ENCODE measurements at regions not wholly inside any gene's neighbourhood (a gene's known extent, or its start where the extent isn't known, plus 50 kb on each side); places are given as distances from the start of the nearest gene placed in this dataset.
"Not testable (repeated sequence)": the region's sequence is repeated elsewhere in the genome, so short reads cannot be mapped to it uniquely, and the experiment has no call there.

DNA sequence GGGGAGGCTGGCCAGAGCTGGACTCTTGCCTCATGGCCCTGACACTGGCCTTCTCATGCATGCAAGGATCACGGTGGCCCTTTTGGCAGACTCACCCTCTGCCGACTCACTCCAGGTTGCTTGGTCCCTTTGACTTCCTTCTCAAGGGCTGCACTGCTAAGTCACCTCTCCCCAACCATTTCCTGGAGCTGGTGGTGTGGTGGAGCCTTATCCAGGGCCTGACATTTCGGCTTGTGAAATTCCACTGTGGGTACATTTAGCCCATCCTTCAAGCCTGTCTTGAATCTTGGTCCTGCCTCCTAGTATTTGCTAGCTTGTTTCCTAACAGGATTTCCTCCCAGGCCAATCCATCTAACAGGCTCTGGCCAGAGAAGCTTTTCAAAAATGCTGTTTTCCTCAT, 52.6 kb upstream of the JUN start:
- DNase-seq = no peak

DNA sequence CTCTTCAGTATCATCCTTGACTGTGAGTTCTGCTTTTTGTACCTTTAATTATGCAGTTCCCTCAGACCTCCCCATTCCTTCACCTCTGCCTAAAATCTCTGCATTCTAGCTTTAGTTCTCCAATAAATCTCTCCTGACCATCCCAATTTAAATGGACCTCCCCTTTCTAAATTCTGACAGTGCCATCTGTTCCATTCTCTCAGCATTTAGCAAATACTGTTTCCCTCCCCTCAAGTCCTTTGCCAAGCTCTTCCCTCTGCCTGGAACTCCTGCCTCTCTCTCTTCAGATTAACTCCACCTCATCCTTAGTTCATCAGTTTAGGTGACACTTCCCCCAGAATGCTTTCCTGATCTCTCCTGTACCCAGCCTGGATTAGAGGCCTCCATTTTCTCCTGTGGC, 54.0 kb upstream of the JUN start:
- no peak for DNase-seq

DNA sequence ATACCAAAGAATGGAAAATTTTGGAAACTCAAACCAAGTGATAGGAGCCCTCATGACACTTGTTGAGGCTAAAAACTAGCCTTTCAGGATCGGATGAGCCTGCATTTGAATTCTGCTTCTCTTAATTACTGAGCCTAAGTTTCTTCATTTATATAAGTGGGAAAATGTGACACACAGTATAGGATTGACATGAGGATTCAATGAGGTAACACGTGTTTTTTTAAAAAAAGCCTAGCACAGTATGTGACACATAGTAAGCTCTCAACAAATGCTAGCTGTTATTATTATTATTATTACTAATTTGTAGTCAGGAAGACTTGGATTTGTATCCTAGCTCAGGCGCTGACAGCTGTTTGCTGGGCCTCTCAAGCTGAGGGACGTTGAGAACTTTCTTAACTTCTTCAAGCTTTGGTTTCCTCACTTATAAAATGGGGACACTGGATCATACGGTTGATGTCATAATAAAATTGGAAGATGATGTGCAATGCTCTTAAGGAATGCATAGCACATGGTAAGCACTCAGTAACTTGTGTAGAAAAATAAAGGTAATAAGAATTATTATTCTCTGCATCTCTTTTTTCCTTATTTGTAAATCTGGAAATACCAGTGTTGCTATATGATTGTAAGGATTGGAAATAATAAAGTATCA, 55.4 kb upstream of the JUN start:
- DNase-seq = no peak

DNA sequence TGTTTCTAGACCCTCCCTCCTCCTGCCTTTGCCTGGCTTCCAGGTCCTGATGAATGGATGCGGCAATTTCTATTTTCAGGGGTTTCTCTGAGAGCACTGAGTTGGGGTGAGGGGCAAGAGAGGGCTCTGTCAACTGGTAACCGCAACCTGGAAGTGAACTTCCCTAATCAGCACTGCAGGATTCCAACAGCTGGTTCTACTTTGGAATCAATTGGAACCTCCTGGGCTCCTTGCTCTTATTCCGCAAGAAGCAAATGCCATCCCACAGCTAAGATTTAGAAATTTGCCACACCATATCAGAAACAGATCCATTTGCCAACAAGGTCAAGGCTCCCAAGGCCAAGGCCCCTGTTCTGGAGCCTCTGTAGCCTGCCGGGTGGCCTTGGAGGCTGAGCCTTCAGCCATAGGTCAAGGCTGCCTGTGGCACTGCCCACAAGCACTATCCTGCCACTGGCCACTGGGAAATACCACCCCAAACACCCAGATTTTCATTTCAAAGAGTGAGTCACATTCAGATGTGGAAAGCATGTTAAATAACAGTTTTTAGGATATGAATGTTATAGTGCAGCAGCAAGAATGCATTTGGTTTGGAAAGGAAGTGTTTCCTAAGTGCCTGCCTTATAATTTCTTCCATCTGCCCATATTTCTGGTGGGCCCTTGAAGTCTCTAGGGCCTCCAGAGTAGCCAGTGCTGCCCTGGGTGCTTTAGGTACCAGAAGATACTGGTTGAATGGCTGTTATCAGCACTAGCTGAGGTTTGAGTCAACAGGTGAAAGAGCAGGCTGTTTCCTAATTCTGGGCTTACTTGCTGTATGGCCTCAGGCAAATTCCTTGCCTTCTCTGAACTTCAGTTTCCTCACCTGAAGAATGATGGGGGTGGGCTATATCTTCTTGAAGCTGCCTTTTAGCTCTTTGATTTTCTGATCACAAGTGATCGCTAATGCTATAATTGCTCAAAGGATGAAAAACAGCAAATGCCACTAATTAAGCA, 56.3 kb upstream of the JUN start:
- peak; percentile 62 for DNase-seq

DNA sequence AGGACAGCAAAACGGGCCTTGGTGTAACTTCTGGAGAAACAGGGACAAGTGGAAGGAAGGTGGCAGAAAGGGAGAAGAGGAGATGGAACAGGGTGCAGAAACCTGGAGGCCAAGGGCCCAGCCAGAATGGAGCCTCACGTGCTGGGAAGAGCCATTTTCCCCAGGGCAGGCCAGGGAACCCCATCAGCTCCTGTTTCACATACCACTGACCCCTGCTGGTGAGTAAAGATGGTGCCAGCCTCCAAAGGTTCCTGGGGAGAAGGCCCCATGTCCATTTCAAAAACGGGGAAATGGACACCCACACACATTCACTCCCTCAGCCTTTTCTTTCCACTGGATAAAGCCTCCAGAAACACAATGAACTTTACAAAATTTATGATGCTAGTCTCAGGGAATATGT, 57.6 kb upstream of the JUN start:
- no peak for DNase-seq

DNA sequence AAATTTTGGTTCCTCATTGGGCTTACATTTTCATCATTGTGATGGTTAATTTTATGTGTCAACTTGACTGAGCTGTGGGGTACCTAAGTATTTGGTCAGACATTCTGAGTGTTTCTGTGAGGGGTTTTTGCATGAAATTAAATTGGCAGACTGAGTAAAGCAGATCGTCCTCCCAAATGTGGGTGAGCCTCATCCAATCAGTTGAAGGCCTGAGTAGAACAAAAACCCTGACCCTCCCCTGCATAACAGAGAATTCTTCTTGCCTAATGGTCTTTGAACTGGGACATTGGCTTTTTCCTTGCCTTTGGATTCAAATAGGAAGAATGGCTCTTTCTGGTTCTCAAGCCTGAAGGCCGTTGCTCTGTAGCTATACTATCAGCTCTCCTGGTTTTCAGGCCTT, 59.1 kb upstream of the JUN start:
- no peak for DNase-seq

DNA sequence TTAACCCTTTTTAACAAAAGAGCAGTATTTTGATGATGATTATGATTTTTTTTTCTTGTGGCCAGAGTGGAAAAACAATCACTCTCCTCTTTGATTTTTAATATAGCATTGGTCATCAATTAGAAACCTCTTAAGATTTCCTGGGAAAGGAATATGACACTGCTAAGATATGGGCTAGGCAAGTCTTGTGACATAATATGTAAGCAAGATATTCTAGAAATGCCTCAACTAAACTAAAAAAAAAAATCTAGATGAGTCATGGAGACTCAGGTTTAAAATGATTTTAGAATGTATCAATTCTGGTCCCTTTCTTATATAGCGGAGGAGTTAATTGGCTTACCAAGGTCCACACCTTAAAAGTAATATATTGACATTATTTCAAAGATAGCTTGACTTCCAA, 60.3 kb upstream of the JUN start:
- DNase-seq = no peak

DNA sequence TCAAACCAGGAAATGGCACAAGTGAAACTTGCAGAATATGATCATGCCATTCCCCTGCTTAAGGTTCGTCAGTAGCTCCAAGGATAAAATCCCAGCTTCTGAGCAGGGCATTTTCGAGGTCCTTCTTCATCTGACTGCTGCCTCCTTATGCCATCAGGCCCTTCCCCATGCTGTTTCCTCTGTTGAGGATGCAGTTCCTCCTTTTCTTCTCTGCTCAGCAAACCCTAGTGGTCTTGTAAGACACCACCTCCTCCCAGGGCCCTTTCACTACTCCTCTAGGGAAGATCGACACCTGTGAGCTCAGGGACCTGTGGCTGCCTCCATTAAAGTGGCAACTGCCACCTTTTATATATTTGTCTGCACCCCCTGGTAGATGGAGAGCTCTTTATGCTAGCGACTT, 62.1 kb upstream of the JUN start:
- DNase-seq = no peak

DNA sequence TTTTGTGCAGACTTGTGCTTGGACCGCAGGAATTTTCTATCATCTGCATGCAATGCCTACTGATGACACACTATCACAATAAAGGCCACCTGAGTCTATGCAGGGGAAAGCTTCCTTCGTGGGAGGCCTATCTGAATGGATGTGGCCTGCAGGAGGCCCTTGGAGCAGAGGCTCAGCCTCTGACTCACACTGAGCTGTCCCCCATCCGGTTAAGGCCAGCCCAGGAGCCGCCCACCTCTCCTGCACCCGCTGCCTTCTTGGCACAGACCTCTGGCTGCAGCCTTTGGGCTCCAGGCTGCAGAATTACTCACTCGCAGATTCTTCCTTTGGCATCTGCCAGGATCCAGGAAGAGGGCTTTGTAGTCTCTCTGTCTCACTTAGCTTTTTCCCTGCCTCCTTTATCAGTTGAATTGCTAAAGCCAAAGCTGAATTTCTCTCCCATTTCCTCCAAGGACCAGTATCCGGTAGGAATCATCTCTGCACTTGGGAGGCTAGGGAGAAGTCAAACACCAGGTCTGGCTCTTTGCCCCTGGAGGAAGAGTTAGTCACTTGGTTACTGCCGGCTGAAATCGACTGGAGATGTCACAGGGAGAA, 65.1 kb upstream of the JUN start:
- peak; percentile 95 for DNase-seq

DNA sequence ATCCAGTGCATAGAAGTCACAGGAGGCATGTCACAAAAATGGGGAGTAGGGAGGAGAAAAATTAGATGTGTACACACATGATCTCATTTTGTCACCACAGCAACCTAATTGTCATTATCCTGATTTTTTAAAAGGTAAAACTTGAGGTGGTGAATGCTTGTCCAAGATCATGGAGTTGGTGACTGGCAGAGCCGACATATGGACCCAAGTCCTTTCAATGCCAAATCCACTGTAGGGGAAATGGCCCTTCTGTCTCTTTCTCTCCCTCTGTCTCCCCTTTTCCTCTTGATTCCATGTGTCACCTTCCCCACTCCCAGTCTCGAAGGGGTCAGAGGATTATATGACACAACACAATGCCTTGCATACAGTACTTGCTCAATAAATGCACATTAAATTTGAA, 65.7 kb upstream of the JUN start:
- no peak for DNase-seq

DNA sequence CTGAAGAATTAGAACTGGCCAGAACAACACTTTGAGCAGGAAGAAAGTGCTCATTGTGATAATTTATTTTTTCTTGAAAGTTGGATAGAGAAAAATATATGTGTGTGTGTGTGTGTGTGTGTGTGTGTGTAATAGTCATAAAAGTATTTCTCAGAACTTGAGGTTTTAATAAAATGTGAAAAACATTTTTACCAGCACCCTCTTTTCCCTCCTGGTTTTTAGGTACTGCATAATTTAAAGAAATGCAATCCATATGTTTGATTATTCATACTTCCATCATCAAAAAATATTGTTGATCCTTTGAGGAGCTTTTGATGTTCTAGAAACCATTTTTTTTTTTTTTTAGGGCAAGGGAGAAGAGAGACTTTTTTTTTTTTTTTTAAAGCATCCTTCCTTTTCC, 66.8 kb upstream of the JUN start:
- no peak for DNase-seq

DNA sequence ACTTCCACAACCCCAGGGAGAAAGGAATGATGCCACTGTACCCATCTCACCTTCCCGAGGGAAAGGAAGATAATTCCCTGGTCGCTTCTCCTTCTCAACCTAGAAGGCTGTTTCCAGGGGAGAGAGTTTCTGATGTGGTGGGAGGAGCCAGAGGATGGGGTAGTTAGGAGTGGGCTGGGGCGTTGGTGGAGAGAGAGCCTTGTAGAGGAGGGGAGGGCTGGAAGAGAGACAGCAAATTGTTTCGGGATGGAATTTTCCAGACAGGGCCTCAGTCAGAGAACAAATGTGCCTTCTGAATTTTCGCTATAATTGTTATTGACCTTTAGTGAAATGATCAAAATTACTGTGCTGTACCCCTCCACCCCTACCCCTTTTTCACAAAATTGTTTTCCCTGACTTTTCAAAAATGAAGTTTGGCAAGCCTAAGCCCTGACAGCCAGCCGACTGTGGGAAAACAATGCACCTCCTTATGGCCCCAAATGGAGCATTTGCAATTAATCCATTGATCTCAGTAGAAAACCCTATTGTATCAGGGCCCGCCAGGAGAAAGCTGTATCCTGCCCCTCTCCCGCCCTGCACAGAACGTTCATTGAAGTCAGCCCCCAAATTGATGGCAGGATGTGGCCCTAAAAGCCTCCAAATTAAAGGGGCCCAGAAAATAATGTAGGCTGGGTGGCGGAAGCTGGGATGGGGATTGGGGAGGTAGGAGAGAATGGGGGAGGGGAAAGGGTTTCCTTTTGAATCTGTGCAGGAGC, 69.1 kb upstream of the JUN start:
- no peak for DNase-seq

DNA sequence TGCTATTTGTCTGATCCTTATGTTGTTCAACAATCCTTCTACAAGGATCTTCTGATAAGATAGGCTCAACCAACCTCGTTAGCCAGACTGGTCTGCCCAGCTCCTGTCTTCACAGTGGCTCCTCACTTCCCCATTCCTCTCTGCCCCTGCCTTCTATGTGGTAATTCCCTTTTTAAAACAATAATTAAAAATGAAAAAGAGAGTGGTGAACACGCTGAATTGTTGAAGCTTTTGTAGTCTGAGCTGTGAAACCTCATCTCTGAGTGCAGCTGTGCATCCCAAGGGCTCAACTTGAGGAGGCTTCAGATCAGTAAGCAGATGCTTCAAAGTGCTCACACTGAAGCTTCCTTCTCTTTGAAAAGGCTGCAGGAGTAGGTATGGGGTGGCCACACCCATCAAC, 70.7 kb upstream of the JUN start:
- no peak for DNase-seq

DNA sequence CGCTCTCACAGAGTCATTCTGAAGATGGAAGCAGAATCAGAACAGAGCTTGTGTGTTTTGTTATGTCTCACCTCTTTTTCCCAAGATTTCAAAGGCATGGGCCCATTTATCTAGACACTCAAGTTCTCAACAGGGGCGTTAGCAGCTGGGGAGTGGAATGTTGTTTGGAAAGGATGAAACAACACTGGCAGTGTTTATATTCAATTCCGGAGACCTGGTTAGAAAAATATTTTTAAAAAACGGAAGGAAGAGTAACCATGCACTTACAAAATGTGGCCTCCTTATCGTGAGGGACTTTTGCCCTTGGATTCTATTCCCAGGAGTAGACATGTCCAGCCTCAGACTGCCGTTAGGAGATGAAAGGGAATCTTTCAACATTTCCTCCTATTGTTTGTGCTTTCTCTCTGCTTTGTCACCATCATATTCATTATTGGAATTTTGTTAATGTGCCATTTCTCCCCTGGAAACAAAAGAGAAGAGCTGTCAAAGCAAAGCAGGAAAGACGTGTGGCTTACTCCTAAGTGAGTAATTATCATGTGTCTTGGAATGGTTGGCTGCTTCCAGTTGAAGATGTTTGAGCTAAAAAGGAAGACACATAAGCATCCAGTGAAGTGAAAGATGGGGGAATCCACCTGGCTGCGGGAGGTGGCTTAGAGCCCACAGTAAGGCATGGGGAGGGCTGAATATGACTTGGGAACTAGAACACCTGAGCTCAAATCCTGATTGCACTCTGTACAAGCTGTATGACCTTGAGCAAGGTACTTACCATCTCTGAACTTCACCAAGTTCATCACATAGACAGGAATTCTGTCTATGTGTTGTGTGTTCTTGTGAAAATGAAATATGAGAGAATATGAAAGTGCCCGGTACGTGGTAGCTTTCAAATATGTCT, 71.7 kb upstream of the JUN start:
- DNase-seq = no peak

DNA sequence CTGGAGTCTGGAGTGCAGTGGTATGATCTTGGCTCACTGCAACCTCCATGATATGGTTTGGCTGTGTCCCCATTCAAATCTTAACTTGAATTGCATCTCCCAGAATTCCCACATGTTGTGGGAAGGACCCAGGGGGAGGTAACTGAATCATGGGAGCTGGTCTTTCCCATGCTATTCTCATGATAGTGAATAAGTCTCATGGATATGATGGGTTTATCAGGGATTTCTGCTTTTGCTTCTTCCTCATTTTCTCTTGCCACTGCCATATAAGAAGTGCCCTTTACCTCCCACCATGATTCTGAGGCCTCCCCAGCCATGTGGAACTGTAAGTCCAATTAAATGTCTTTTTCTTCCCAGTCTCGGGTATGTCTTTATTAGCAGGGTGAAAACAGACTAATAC, 72.4 kb upstream of the JUN start:
- DNase-seq = not testable (repeated sequence)

DNA sequence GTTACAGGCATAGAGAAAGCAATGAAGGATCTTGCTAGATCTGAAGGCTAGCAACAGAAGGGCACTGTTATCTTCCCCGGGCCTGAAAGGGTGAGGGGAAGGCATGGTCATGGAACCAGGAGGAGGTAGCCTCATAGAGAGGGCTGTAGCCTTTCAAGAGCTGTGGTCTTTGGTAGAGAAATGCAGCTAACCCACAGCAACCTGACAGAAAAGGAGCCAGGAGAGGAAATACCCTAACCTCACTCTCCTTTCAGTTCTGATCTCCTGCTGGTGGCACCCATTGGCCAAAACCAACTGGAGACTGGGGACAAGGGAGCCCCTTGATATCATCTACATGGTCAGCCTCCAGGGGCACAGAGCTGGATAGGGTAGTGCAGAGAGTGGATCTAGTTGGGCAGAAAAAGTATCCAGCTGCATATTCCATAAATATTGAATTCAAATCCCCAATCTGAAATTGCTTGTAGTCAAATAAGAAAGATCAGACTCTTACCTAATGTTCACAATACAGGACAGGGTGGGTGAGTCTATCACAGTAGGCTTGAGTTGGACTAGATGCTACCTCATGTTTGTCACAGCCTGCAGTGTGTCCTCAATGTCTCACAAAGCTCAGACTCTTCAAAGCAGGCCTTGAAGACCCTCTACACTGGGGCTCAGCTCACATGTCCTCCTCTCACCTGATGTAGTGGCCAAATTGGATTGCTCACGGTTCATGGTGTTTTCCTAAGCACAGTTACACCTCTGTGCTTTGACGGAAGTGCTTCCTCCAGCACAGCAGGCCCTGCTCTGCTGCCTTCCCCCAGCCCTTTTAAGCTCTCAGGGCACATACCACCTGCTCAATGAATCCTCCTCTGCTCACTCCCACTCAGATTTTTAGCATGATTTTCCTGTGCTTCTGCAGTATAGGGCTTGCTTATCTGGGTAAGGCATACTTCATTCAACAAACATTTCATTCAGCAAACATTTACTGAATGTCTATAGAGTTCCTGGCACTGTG, 74.1 kb upstream of the JUN start:
- no peak for DNase-seq

DNA sequence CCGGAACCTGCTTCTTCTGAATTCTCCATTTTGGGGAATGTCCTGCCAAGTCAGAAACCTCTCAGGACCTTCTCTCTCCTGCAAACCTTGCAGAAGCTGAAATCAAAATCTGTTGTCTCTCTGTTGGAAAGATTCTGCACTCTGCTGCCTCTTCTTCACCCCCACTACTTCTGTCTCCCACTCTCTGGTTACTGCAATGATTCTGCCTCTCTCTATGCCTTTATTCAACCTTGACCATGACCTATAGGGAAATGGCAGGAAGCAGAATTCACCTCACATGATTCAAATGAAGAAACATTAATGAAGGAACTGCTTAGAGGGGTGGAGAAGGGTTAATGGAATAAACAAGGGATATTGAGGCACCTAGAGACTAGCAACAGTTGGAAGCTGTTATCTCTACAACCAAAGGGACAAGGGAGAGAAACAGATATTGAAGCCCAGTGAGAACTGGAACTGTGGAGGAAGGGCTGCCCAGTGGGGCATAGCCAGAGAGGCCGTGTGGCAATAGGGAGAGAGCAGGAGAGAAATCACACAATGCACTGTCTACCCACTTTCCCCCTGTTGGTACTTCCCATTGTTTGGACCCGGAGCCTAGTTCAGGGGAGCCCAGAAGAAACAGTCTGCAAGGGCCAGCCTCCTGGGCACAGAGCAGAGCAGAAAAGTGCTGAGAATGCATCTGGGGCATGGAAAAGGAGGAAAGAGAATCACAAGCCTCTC, 76.1 kb upstream of the JUN start:
- no peak for DNase-seq

DNA sequence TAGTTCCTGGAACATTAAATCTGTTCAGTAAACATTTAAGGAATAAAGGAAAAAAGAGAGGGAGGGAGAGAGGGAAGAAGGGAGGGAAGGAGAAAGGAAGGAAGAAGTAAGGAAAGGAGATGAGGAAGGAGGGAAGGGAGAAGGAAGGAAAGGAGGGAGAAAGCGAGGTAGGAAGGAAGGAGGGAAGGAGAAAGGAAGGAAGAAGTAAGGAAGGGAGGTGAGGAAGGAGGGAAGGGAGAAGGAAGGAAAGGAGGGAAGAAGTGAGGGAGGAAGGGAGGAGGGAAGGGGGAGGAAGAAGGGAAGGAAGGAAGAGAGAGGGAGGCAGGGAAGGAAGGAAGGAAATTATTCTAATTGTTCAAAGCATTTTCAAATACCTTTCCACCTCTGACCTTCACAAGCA, 77.2 kb upstream of the JUN start:
- no peak for DNase-seq

DNA sequence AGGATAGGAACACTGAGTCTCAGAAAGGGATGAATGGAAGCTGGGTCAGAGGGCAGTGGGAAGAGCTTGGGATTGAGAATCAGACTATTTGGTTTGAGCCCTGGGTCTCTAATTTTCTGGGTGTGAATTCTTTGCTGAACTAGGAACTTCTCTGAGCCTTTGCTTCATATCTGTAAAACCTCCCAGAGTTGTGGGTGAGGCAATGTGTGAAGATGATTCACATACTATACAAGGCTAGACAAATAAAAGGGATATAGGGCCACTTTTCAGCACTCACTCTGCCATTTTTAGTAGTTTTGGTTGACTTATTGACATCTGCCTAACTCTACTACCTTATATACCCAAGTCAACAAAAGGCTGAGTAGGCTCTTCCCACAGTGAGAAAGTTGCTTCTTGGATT, 77.7 kb upstream of the JUN start:
- no peak for DNase-seq

DNA sequence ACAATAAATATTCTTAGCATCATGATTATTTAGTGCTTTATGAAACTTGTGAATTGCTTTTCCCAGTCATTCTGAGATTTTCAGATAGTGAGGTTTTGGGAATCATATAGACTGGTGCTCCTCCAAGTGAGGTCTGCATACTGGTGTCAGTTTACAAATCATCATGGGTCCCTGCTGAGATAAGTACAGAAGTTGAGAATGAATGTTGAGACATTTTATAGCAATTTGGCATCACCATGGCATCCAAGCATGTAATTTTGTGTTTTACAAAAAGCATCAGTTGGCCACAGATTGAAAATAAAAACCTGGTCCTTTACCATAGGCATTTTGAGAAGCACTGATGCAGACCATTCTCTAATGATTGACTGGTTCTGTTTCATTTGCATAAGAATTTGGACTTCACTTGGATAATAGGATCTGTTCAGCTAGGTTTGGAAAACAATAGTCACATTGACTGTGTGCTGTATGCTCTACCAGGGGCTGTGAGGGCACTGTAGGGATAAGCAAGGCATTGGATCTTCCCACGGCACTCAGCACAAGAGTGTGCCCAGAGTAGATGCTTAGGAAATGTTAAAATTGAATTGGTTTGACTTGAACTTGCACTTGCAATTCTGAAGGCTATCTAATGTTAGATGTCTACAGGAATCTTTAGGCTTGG, 79.0 kb upstream of the JUN start:
- no peak for DNase-seq

All from islet precursor cell (in vitro differentiated cells).